BE2C (cell line): ENCODE measurements at regions not wholly inside any gene's neighbourhood (a gene's known extent, or its start where the extent isn't known, plus 50 kb on each side); places are given as distances from the start of the nearest gene placed in this dataset.
"Not testable (repeated sequence)": the region's sequence is repeated elsewhere in the genome, so short reads cannot be mapped to it uniquely, and the experiment has no call there.

Experiments used
- DNase-seq: peaks from one replicate; pipeline ENCODE4 v3.0.0-alpha.2; 2020
- H3K27me3 ChIP-seq: fragments of 250-450 bp; sonication (Bioruptor Pico); 2 replicates; pipeline ENCODE4 v1.5.1; 2020; ENCODE audit warnings: mild to moderate bottlenecking
- H3K36me3 ChIP-seq: fragments of 250-450 bp; sonication (Bioruptor Pico); 2 replicates; pipeline ENCODE4 v1.5.1; 2020; ENCODE audit warnings: mild to moderate bottlenecking
- H3K4me1 ChIP-seq: fragments of 250-450 bp; sonication (Bioruptor Pico); 2 replicates; pipeline ENCODE4 v1.5.1; 2020
- H3K4me3 ChIP-seq: 2 replicates; pipeline ENCODE4 v1.5.1; 2011; ENCODE audit warnings: low read depth, low read length
- H3K9me3 ChIP-seq: fragments of 250-450 bp; sonication (Bioruptor Pico); 2 replicates; pipeline ENCODE4 v1.5.1; 2020
- TF ChIP-seq, protein P1 (sequence below): IDR thresholded peaks from 2 replicates; pipeline ENCODE4 v1.5.1; 2012; ENCODE audit warnings: mild to moderate bottlenecking, low read depth, low read length

DNA sequence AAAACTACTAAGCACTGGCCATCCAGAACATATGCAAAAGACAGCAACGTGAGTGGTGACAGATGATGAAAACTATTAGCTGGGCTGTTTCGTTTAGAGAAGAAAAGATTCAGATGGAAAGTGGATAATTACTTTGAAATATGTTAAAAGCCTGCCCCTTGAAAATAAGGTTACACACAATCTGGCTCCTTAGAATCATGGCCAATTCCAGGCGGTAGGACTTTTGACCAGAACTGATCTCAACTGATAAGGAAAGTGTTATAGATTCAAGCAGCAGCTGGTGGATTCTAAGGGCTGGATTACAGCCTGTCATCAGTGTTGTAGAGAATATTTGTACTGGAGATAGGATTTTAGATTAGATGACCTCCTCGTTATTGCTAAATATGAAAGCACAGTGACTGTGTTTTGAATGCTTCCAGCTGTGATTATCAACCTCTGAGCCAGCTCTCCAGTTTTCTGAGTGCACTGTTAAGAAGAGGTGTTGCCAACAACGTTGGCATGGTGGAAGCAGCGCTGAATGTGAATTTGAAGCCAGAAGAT is 75.1 kb downstream of the KBTBD2 start:
- not testable (repeated sequence) for H3K36me3 ChIP-seq, DNase-seq, H3K27me3 ChIP-seq, H3K4me1 ChIP-seq, H3K4me3 ChIP-seq, H3K9me3 ChIP-seq

GRCh38 chr7:32814779-32815178 is 76.8 kb downstream of the KBTBD2 start:
- DNase-seq, H3K4me1 ChIP-seq, H3K4me3 ChIP-seq, H3K36me3 ChIP-seq, H3K27me3 ChIP-seq, H3K9me3 ChIP-seq: not testable (repeated sequence)

- H3K27me3 ChIP-seq, result no peaks in the 10 kb centered on the region
- TF ChIP-seq, protein P1, sequence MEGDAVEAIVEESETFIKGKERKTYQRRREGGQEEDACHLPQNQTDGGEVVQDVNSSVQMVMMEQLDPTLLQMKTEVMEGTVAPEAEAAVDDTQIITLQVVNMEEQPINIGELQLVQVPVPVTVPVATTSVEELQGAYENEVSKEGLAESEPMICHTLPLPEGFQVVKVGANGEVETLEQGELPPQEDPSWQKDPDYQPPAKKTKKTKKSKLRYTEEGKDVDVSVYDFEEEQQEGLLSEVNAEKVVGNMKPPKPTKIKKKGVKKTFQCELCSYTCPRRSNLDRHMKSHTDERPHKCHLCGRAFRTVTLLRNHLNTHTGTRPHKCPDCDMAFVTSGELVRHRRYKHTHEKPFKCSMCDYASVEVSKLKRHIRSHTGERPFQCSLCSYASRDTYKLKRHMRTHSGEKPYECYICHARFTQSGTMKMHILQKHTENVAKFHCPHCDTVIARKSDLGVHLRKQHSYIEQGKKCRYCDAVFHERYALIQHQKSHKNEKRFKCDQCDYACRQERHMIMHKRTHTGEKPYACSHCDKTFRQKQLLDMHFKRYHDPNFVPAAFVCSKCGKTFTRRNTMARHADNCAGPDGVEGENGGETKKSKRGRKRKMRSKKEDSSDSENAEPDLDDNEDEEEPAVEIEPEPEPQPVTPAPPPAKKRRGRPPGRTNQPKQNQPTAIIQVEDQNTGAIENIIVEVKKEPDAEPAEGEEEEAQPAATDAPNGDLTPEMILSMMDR, result no peak
- no peaks in the 10 kb centered on the region for H3K9me3 ChIP-seq
- no peaks in the 10 kb centered on the region for H3K4me1 ChIP-seq
- no peak for DNase-seq
- H3K4me3 ChIP-seq, result no peak overlapping the region
- no peaks in the 10 kb centered on the region for H3K36me3 ChIP-seq
Measured at GRCh38 chr7:32809871-32810270, 81.7 kb downstream of the KBTBD2 start.

DNA sequence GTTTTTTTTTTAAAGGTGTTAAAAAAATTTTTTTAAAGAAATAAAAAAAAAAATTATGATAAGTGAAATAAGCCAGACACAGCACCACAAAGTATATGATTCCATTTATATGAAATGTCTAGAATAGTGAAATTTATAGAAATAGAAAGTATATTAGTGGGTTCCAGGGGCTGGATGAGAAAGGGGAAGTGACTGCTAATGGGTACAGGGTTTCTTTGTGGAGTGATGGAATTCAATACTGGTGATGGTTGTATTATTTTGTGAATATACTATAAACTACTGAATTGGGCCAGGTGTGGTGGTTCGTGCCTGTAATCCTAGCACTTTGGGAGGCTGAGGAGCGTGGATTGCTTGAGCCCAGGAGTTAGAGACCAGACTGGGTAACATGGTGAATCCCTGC is 82.2 kb downstream of the KBTBD2 start:
- TF ChIP-seq, protein P1, result no peak
- Histone ChIP-seq H3K9me3 (no peaks in the 10 kb centered on the region), H3K4me3 (no peak overlapping the region), H3K4me1 (no peaks in the 10 kb centered on the region), H3K36me3 (no peaks in the 10 kb centered on the region), H3K27me3 (no peaks in the 10 kb centered on the region)
- no peak for DNase-seq

GRCh38 chr7:32803406-32804141 is 88.0 kb downstream of the KBTBD2 start:
- no peak for DNase-seq
- H3K9me3 ChIP-seq, result no peaks in the 10 kb centered on the region; the same call in 1 of the 2 replicates
- TF ChIP-seq, protein P1, result no peak
- no peaks in the 10 kb centered on the region for H3K36me3 ChIP-seq
- H3K4me1 ChIP-seq, result no peaks in the 10 kb centered on the region
- no peak overlapping the region for H3K4me3 ChIP-seq
- no peaks in the 10 kb centered on the region for H3K27me3 ChIP-seq

DNA sequence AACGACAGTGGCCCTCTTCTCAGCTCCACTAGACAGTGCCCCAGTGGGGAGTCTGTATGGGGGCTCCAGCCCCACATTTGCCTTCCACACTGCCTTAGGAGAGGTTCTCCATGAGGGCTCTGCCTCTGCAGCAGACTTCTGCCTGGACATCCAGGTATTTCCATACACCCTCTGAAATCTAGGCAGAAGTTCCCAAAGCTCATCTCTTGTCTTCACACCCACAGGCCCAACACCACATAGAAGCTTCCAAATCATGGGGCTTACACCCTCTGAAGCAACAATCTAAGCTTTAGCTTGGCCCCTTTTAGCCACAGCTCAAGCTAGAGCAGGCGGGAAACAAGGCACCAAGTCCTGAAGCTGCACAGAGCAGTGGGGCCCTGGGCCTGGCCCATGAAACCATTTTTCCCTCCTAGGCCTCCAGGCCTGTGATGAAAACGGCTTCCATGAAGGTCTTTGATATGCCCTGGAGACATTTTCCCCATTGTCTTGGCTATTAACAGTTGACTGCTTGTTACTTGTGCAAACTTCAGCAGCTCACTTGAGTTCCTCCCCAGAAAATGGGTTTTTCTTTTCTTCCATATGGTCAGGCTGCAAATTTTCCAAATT is 89.2 kb downstream of the KBTBD2 start:
- TF ChIP-seq, protein P1, result no peak
- Histone ChIP-seq H3K4me3 (no peak overlapping the region), H3K36me3 (no peaks in the 10 kb centered on the region), H3K27me3 (no peaks in the 10 kb centered on the region), H3K4me1 (no peaks in the 10 kb centered on the region), H3K9me3 (no peaks in the 10 kb centered on the region; the same call in 1 of the 2 replicates)
- DNase-seq, result no peak

- not testable (repeated sequence) for H3K4me1 ChIP-seq, DNase-seq, H3K4me3 ChIP-seq, H3K9me3 ChIP-seq, H3K36me3 ChIP-seq, H3K27me3 ChIP-seq
Measured at GRCh38 chr7:32793053-32793452, 98.5 kb downstream of the KBTBD2 start.

DNA sequence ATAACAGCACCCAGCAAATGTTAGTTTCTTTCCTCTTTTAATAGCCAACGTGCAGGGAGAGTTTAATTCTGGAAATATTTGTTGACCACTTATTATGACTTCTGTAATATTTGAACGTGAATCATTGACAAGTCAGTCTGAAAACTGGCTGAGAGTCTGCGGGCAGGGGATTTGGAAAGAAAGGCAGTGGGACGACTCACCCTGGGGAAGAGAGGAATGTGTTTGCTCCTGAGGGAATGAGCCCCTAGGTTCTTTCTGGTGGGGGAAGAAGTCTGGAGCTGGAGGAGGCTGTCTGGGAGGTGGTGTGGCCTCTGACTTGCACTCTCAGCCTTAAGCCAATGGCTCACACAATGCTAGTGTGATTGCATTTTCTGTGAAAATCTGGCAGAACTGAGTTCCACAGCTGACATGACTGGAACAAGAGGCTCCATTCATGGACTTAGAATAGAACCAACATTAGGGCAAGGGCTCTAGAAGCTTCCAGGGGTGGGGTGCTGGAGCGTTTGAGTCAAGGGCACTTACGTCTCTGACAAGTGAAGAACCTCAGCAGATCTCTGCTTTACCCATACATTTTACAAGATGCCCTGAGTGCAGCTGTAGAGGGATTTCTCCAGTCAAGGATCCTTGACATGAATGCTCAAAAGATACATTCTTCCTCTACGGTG is 100.7 kb downstream of the KBTBD2 start:
- not testable (repeated sequence) for H3K9me3 ChIP-seq, H3K36me3 ChIP-seq, H3K27me3 ChIP-seq, H3K4me1 ChIP-seq, DNase-seq, H3K4me3 ChIP-seq

DNA sequence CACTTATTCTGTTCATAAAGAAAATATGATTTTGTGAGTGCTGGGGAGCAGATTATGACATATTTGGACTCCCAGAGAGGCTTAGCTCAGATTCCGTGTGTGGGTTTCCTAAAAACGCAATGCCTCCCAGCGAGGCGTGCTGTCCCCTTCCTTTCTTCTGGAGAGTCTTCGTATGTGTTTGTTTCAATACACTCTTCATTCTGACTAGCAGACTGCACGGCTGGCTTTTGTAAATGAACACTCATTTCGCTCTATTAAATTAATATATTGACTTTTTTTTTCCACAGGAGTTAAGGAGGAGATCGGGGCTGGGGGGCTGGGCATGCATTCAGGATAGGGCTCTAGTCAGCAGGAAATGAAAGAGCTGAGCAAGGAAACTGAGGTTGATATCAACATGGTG is 102.3 kb downstream of the KBTBD2 start:
- DNase-seq, H3K9me3 ChIP-seq, H3K4me3 ChIP-seq, H3K36me3 ChIP-seq, H3K4me1 ChIP-seq, H3K27me3 ChIP-seq: not testable (repeated sequence)

DNA sequence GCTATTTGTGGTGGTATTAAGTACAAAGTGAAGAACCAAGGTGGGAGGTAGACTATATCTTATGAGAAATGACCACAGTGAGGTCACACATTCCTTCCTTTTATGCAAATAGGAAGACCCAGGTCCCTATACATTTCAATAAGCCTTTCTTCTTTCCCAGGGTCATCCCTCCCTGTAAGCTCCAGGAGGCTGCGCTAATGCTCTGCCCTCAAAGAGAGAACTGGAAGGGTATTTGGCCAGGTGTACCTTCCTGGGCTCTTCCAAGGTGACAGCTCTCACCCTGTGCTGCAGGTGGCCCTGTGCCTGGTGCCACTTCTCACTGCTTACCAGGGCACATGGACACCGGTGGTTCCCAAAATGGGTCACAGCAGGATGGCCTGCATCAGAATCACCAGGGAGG is 103.4 kb downstream of the KBTBD2 start:
- H3K27me3 ChIP-seq, H3K4me3 ChIP-seq, H3K9me3 ChIP-seq, DNase-seq, H3K4me1 ChIP-seq, H3K36me3 ChIP-seq: not testable (repeated sequence)

DNA sequence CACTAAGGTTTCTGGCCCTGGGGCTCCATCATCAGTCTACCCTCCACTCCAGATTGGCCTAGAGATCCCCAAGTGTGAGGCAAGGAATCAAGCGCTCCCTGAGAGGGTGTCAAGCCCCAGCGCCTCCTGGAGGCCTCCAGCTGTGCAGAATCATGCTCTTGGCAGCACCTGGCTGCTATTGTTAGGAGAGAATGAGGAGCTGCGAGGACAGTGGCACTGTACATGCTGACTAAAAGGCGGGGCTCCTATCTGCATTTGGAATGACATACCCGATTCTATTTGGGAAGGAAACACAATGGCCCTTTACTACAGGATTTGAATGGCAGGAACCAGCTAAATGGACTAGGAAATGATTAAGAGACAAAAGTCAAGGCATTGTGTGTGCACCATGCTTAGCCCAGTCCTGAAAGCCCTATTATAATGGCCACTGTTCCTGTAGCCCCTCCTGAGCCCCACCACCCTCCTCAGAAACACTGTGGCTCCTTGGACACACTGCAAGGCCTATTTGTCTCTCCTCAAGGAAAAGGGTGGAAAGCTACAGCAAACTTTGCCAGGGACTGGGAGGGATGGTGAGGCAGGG is 106.1 kb downstream of the KBTBD2 start:
- H3K27me3 ChIP-seq, DNase-seq, H3K36me3 ChIP-seq, H3K4me3 ChIP-seq, H3K4me1 ChIP-seq, H3K9me3 ChIP-seq: not testable (repeated sequence)
